K562 (cell line): ENCODE measurements at regions not wholly inside any gene's neighbourhood (a gene's known extent, or its start where the extent isn't known, plus 50 kb on each side); places are given as distances from the start of the nearest gene placed in this dataset.

Source experiments
- CBX5 ChIP-seq: IDR thresholded peaks from 2 replicates; pipeline ENCODE4 v1.6.1; 2014; ENCODE audit warnings: low read depth, borderline replicate concordance
- CTCF ChIP-seq, 3 experiments: IDR thresholded peaks in 2 of 3; conservative IDR thresholded peaks in 1 of 3; 2 replicates each; pipeline ENCODE4 v1.5.1; 2011 to 2012; ENCODE audit warnings: low read length in 3 of 3, mild to moderate bottlenecking in 3 of 3, control low read depth in 2 of 3, improper control_type of control experiment in 1 of 3, inconsistent platforms in 1 of 3, low read depth in 1 of 3, mixed read lengths in 1 of 3, moderate library complexity in 1 of 3; ENCODE audit not compliant: insufficient read depth in 2 of 3
- EP300 ChIP-seq: IDR thresholded peaks from 2 replicates; pipeline ENCODE4 v1.6.1; 2012; ENCODE audit warnings: low read length, improper control_type of control experiment
- MAFG ChIP-seq: fragments of 450-650 bp; conservative IDR thresholded peaks from 2 replicates; pipeline ENCODE4 v1.6.1; 2016; ENCODE audit warnings: missing genetic modification characterization, missing compliant biosample characterization
- SMAD3 ChIP-seq: fragments of 450-650 bp; formaldehyde crosslinking; conservative IDR thresholded peaks from 2 replicates; pipeline ENCODE4 v1.4.0; 2020; ENCODE audit warnings: mild to moderate bottlenecking
- TRIM24 ChIP-seq, 2 experiments: fragments of 450-650 bp; IDR thresholded peaks; 2 replicates each; pipeline ENCODE4 v1.6.1; 2016

DNA sequence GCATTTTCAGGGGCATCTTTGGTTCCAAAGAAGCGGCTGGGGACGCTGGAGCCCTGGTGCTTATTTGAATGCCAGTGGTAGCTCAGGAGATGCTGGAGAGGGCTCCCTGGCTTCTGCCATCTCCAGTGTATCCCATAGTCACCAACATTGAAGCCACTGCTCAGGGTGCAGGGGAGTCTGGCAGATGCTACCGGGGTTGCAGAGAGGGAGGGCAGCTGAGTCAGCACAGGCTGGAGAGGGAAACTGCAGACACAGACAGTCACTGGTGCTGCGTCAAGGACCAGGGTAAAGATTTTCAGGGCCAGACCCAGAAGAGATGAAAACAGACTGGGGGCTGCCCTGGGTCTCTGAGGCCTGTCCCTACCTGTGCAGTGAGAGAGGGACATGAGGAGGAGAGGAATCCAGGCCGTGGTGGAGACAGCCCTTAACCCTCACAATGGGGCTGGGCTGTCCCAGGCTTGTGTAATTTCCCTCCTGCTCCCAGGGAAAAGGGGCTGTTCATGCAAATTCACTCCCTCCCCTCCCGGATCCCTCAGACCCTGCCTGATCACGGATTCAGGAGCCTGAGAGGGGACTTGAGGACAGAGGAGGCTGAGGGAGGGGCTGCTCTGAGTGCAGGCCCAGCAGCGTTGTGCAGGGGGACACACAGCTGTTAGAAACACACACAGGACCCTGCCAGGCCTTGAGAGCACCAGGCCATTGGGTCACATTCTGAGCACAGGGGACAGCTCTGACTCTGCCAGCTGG is 126.9 kb upstream of the GRK3 start:
- no peak for TF ChIP-seq TRIM24 (IDR thresholded peaks at IDR 0.05)
- no peak for TF ChIP-seq CTCF (IDR thresholded peaks at IDR 0.05 in 2 of 3, conservative IDR thresholded peaks at IDR 0.05 in 1 of 3; ENCODE audit: insufficient read depth in 2 of 3, low read depth in 1 of 3, low read length in 3 of 3)
- TF ChIP-seq MAFG = no peak
- TF ChIP-seq EP300 = no peak
- TF ChIP-seq SMAD3 (CRISPR knock-in tag) = no peak
- TF ChIP-seq CBX5 = no peak
